ENCODE measurements at regions not wholly inside any gene's neighbourhood (a gene's known extent, or its start where the extent isn't known, plus 50 kb on each side); places are given as distances from the start of the nearest gene placed in this dataset.

DNA sequence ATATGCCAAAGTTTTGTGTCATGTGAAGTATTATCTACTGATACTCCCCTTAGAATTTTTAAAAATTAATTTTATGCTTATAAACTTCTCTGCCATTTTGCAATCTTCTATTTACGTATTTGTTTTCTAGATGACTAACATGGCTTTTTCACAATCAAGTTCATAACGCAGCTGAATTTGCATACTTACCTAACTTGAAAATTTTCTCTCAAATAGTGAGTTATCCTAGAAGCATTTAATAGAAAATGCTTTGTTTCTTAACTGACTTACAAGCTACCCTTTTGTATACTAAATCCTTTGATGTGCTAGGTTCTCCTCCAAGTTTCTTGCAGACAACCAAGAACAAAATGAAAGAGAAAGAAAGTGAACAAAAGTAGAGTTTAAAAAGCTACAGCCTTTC, 683.5 kb downstream of the LIG4 start:
- POLR2A ChIA-PET, result no interaction called here
- no peak for DNase-seq (ENCODE audit: extremely low spot score)
- CTCF ChIA-PET, result interaction anchor here (1.4 kb wide), 2 partner anchors 12 to 17 kb away, joined by 3 to 5 read pairs; no protein-coding TSS in a partner anchor
- TF ChIP-seq, protein P1, sequence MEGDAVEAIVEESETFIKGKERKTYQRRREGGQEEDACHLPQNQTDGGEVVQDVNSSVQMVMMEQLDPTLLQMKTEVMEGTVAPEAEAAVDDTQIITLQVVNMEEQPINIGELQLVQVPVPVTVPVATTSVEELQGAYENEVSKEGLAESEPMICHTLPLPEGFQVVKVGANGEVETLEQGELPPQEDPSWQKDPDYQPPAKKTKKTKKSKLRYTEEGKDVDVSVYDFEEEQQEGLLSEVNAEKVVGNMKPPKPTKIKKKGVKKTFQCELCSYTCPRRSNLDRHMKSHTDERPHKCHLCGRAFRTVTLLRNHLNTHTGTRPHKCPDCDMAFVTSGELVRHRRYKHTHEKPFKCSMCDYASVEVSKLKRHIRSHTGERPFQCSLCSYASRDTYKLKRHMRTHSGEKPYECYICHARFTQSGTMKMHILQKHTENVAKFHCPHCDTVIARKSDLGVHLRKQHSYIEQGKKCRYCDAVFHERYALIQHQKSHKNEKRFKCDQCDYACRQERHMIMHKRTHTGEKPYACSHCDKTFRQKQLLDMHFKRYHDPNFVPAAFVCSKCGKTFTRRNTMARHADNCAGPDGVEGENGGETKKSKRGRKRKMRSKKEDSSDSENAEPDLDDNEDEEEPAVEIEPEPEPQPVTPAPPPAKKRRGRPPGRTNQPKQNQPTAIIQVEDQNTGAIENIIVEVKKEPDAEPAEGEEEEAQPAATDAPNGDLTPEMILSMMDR (IDR thresholded peaks at IDR 0.05; ENCODE audit: control extremely low read depth, extremely low read depth, low read depth, missing control alignments), result no peak

DNA sequence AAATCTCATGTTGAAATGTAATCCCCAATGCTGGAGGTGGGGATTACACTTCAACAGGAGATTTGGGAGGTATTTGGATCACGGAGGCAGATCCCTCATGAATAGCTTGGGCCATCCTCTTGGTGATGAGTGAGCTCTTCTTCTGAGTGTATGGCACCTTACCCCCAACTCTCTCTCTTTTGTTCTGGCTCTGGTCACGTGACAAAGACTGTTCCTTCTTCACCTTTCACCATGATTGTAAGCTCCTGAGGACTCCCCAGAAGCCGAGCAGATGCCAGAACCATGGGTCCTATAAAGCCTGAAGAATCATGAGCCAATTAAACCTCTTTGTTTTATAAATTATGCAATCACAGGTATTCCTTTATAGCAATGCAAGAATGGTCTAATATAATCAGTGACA, 684.2 kb downstream of the LIG4 start:
- CTCF ChIA-PET, result interaction anchor here (1.4 kb wide), 3 partner anchors 11 to 17 kb away, joined by 3 to 5 read pairs (median 4); no protein-coding TSS in a partner anchor
- POLR2A ChIA-PET, result no interaction called here
- TF ChIP-seq, protein P1 (IDR thresholded peaks at IDR 0.05; ENCODE audit: control extremely low read depth, extremely low read depth, low read depth, missing control alignments), result no peak
- no peak for DNase-seq (ENCODE audit: extremely low spot score)

DNA sequence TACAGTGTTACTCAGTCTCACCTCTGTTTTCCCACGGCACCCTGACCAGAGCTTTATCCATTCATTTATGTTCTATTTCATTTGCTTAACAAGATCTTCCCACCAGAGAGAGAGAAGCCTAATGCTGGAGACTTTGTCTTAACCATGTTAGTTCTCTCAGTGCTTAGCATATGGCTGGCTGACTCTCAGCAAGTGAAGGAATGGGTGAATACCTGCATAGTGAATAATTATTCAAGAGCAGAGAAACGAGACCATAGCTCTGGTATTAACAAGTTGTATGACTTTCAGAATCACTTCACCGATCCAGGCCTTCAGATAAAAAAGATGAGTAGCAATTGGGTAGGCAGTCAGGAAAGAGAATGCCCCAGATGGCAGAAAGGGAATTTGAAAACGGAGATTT, 686.3 kb downstream of the LIG4 start:
- ChIA-PET POLR2A (no interaction called here), CTCF (no interaction called here)
- TF ChIP-seq, protein P1 (IDR thresholded peaks at IDR 0.05; ENCODE audit: control extremely low read depth, extremely low read depth, low read depth, missing control alignments), result no peak
- DNase-seq (ENCODE audit: extremely low spot score), result no peak

DNA sequence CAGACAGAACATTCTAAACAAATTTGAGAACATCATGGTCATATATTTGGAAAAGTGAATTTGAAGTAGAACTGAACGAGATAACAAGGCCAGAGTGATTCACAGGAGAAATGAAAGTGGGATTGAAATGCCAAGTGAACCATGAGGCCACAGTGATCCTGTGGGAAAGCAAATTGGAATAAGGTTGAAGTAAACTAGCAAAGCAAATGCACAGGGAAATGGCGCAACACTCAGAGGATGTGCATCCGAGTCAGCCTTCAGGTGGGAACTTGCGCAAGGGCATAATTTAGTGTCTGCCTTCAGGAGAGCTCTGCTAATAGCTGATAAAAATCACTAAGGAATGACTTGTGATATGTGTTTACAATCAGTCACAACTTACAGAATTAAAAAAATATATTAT, 696.6 kb downstream of the LIG4 start:
- DNase-seq (ENCODE audit: extremely low spot score), result no peak
- ChIA-PET POLR2A (no interaction called here), CTCF (interaction anchor here (0.8 kb wide), 1 partner anchor 10 kb away, joined by 3 read pairs; no protein-coding TSS in a partner anchor)
- TF ChIP-seq, protein P1 (IDR thresholded peaks at IDR 0.05; ENCODE audit: control extremely low read depth, extremely low read depth, low read depth, missing control alignments), result no peak

DNA sequence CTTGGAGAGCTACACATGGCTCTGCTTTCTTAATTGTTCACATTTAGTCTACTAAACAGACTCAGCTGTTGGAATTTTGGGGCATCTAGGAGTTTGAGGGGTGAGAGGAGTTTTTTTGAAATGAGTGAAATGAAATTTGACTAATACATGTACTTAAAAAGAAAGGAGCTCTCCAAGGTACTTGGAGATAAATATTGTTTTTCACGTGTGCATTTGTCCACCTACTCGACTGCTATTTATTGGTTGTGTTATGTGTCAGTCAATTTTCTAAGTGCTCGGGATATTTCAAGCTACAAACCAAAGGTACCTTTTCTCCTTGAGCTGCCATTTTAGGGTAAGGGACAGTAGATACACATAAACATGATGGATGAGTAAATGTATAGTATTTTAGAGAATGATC, 697.0 kb downstream of the LIG4 start:
- ChIA-PET POLR2A (no interaction called here), CTCF (interaction anchor here (0.8 kb wide), 1 partner anchor 9 kb away, joined by 3 read pairs; no protein-coding TSS in a partner anchor)
- DNase-seq (ENCODE audit: extremely low spot score), result no peak
- TF ChIP-seq, protein P1 (IDR thresholded peaks at IDR 0.05; ENCODE audit: control extremely low read depth, extremely low read depth, low read depth, missing control alignments), result no peak

DNA sequence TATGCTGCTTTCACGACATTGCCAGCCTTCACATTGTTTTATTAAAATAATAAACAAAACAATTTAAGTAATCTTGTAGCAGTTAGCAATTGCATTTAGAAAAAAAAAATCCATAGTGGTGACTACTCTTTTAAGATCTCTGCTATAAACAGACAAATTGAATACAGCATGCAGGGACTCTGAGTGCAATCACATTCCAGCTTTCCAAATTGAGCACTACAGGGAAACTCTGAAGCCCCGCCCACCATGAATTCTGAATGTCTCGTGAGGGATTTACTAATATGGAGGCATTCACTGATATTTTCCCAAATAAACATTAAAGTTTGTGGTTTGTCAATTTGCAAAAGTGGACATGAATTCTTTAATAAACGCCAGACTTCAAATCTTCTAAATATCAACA, 698.8 kb downstream of the LIG4 start:
- POLR2A ChIA-PET, result no interaction called here
- TF ChIP-seq, protein P1 (IDR thresholded peaks at IDR 0.05; ENCODE audit: control extremely low read depth, extremely low read depth, low read depth, missing control alignments), result no peak

DNA sequence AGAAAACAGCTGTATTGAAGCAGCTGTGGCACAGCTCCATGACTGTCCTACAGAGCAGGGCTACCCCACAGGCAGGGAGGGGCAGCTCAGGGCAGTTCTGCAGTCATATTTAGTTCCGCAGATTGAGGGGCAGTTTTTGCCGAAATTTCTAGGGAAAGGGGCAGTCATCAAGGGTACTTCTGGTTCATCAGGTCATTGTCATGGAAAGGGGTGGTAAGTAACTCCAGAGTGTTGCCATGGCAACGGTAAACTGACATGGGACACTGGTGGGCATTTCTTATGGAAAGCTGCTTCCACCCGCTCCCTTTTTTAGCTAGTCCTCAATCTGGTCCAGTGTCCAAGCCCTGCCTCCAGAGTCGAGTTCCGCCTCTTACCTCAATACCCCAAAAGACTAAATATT, 702.8 kb downstream of the LIG4 start:
- no peak for DNase-seq (ENCODE audit: extremely low spot score)
- TF ChIP-seq, protein P1 (IDR thresholded peaks at IDR 0.05; ENCODE audit: control extremely low read depth, extremely low read depth, low read depth, missing control alignments), result no peak
- POLR2A ChIA-PET, result no interaction called here
- CTCF ChIA-PET, result interaction anchor here (1.8 kb wide), 1 partner anchor 126 kb away, joined by 4 read pairs; no protein-coding TSS in a partner anchor

More for the DNA sequence above, 698.8 kb downstream of the LIG4 start:
- CTCF ChIA-PET, result no interaction called here
- no peak for DNase-seq (ENCODE audit: extremely low spot score)
